BJ (cell line): ENCODE measurements at regions not wholly inside any gene's neighbourhood (a gene's known extent, or its start where the extent isn't known, plus 50 kb on each side); places are given as distances from the start of the nearest gene placed in this dataset.

Experiments used
- CTCF ChIA-PET: fragments of 350-600 bp; formaldehyde crosslinking; extraction: SDS; loops from one replicate; lab custom pipeline; 2021; ENCODE audit warnings: antibody characterized with exemption, inconsistent platforms; lab: Yijun Ruan, JAX
- POLR2A ChIA-PET: fragments of 300-600 bp; sonication (Branson Sonifier 250); formaldehyde crosslinking; extraction: SDS; loops from one replicate; lab custom pipeline; 2021; ENCODE audit warnings: antibody characterized with exemption; lab: Charles Lee
- DNase-seq: peaks from one replicate; pipeline ENCODE4 v3.0.0-alpha.2; 2011; ENCODE audit warnings: low read depth
- H3K27me3 ChIP-seq: 2 replicates; pipeline ENCODE4 v1.6.0; 2011; ENCODE audit warnings: low read length; ENCODE audit not compliant: control insufficient read depth, insufficient read depth
- H3K36me3 ChIP-seq: 2 replicates; pipeline ENCODE4 v1.5.1; 2011; ENCODE audit warnings: low read length; ENCODE audit not compliant: control insufficient read depth, insufficient read depth
- H3K4me3 ChIP-seq: 2 replicates; pipeline ENCODE4 v1.5.1; 2011; ENCODE audit warnings: low read depth, mild to moderate bottlenecking, control low read depth, low read length
- TF ChIP-seq, protein P1 (sequence below): IDR thresholded peaks from 2 replicates; pipeline ENCODE4 v1.5.1; 2011; ENCODE audit warnings: low read depth, mild to moderate bottlenecking, control low read depth, inconsistent platforms, low read length, moderate library complexity; ENCODE audit not compliant: insufficient read depth

DNA sequence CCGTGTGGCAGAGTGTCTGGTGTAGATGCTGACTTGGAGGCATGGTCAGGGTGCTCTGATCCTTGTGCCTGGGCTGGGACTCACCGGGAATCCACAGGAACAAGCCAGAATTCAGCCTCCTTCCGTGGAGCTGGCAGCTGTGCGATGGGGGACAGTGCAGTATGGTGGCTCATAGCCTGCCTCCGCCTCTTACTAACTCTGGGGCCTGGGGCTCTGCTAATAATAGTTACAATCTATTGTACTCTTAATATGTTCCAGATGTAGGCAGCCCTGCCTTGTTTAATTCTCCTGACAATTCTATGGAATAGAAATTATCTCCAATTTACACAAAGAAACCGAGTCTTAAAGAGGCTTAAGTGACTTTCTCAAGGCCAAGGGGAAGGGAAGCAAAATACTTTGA is 77.6 kb downstream of the PCDH1 start:
- no peak overlapping the region for H3K4me3 ChIP-seq
- TF ChIP-seq, protein P1, sequence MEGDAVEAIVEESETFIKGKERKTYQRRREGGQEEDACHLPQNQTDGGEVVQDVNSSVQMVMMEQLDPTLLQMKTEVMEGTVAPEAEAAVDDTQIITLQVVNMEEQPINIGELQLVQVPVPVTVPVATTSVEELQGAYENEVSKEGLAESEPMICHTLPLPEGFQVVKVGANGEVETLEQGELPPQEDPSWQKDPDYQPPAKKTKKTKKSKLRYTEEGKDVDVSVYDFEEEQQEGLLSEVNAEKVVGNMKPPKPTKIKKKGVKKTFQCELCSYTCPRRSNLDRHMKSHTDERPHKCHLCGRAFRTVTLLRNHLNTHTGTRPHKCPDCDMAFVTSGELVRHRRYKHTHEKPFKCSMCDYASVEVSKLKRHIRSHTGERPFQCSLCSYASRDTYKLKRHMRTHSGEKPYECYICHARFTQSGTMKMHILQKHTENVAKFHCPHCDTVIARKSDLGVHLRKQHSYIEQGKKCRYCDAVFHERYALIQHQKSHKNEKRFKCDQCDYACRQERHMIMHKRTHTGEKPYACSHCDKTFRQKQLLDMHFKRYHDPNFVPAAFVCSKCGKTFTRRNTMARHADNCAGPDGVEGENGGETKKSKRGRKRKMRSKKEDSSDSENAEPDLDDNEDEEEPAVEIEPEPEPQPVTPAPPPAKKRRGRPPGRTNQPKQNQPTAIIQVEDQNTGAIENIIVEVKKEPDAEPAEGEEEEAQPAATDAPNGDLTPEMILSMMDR = no peak
- no peaks in the 10 kb centered on the region for H3K36me3 ChIP-seq
- CTCF ChIA-PET = no interaction called here
- H3K27me3 ChIP-seq = peaks cover 26% of the 10 kb centered on the region
- DNase-seq = no peak
- POLR2A ChIA-PET = no interaction called here

DNA sequence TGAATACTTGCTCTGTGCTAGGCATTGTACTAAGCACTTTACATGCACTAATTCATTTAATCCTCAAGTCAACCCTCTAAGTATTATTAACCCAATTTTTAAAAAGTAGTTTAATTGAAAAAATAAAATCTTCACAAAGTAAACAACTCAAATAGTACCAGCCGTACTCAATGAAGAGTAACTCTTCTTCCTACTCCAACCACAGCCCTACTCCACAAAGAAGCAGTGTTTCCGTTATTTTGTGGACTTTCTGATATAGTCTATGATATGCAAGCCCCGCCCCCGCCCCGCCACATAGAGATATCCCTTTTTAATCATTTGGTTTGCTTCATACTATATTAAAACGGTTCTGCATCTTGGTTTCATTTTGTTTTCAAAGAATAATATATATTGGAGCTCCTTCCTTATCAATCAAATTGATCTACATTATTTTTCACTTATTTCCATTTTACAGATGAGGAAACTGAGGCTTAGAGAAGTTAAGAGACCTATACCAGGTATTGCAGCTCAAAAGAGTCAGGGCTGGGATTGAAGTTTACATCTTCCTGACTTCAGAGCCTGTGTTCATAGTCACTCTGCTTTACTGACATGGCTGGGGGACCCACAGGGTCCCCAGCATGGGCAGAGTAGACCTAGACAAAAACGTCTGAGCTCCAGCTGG is 78.6 kb downstream of the PCDH1 start:
- CTCF ChIA-PET = interaction anchor here (0.6 to 1.1 kb wide), 3 partner anchors 11 to 80 kb away, joined by 3 read pairs; no protein-coding TSS in a partner anchor
- H3K4me3 ChIP-seq = no peak overlapping the region

DNA sequence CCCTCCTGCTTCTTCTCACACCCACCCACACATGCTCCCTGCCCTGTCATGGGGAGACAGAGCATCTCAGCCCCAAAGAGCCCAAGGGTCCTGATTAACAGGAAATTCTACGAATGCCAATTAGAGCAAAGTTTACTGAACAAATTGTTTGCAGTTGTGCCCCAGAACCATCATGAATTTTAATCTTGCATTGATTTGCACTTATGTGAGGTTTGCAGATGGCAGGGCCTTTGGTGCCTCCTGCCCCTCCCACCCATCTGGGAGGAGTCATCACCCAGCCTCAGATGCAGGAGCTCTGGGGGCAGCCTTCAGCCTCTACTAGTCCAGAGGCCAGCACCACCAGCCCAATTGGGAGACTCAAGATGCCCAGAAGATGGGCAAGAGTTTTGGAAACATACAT is 80.8 kb downstream of the PCDH1 start:
- peaks cover 12% of the 10 kb centered on the region for H3K27me3 ChIP-seq
- DNase-seq = no peak
- ChIA-PET POLR2A (no interaction called here), CTCF (interaction anchor here (0.9 kb wide), 1 partner anchor 16 kb away, joined by 3 read pairs; no protein-coding TSS in a partner anchor)
- H3K36me3 ChIP-seq = no peaks in the 10 kb centered on the region
- no peak overlapping the region for H3K4me3 ChIP-seq
- TF ChIP-seq, protein P1 = no peak

More for the DNA sequence above, 78.6 kb downstream of the PCDH1 start:
- TF ChIP-seq, protein P1 = no peak
- Histone ChIP-seq H3K27me3 (peaks cover 20% of the 10 kb centered on the region), H3K36me3 (no peaks in the 10 kb centered on the region)
- DNase-seq = no peak
- POLR2A ChIA-PET = no interaction called here

DNA sequence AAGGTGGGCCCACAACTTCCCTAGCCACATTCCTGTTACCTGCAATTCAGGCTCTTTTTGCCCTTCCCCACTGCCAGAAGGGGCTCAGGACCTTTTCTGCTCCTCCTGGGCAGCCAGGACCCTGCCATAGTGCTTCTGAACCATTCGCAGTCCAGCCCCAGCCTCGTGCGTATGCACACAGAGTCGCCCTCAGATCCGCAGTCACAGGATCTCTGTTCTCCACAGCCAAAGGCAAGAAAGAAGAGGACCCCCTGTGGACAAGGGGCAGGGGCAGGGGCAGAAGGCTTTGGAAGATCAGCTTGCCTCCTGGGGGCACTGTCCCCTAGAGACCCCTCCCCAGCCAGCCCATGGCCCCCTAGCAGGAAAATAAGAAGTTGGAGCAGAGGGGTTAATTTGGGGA is 82.8 kb downstream of the PCDH1 start:
- H3K36me3 ChIP-seq = no peaks in the 10 kb centered on the region
- TF ChIP-seq, protein P1 = no peak
- peaks cover 11% of the 10 kb centered on the region for H3K27me3 ChIP-seq
- H3K4me3 ChIP-seq = no peak overlapping the region
- CTCF ChIA-PET = interaction anchor here (0.6 to 1.6 kb wide), 4 partner anchors 14 to 95 kb away, joined by 3 to 4 read pairs (median 4); no protein-coding TSS in a partner anchor
- no peak for DNase-seq
- POLR2A ChIA-PET = no interaction called here

DNA sequence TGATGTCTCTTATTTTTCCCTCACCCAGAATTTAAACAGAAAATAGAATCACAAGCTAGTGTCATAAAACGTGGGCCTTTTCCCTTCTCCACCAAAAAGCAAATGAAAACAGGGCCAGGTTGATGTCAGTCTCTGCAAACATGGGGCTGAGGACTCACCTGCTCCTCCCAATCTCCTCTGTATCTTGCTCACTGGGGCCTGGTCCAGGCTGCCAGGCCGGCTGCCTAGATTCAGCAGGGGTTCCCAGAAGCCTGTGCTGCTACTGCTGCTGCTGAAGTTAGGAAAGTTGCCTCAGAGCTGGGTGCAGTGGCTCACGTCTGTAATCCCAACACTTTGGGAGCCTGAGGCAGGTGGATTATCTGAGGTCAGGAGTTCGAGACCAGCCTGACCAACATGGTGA is 84.3 kb downstream of the PCDH1 start:
- H3K36me3 ChIP-seq = no peaks in the 10 kb centered on the region
- TF ChIP-seq, protein P1 = no peak
- no peak overlapping the region for H3K4me3 ChIP-seq
- ChIA-PET CTCF (interaction anchor here (0.8 to 1.7 kb wide), 3 partner anchors 10 to 22 kb away, joined by 3 to 5 read pairs (median 4); no protein-coding TSS in a partner anchor), POLR2A (no interaction called here)
- no peak for DNase-seq
- H3K27me3 ChIP-seq = peaks cover 11% of the 10 kb centered on the region; the same call in 1 of the 2 replicates
